Fibroblast of villous mesenchyme (primary cell): ENCODE measurements at regions not wholly inside any gene's neighbourhood (a gene's known extent, or its start where the extent isn't known, plus 50 kb on each side); places are given as distances from the start of the nearest gene placed in this dataset.

Experiments used
- DNase-seq: peaks from one replicate; pipeline ENCODE4 v3.0.0-alpha.2; 2010; ENCODE audit warnings: low read depth
- H3K4me3 ChIP-seq: 2 replicates; pipeline ENCODE4 v1.5.1; 2011; ENCODE audit warnings: low read depth, mild to moderate bottlenecking, low read length
- TF ChIP-seq, protein P1 (sequence below): IDR thresholded peaks from 2 replicates; pipeline ENCODE4 v1.5.1; 2012; ENCODE audit warnings: low read depth, mild to moderate bottlenecking, low read length; ENCODE audit not compliant: insufficient read depth

DNA sequence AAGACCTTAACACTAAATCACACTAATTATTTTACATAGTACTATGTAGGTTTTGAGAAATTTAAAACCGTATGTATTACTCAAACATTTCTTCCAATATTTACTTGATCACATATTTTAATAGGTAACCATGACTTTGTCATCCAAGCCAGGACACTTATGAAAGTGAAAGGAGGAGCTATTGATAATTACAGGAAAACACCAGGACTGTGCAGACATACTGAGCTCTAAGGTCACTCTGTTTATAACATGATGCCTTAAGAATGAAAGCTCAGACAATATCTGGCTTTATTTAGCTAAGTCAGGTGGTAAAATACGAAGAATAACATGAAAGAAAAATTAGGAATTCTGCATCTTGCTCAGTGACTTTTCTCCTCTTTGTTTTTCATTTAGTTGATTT, 216.0 kb upstream of the NANOGP8 start:
- H3K4me3 ChIP-seq: no peak overlapping the region
- TF ChIP-seq, protein P1, sequence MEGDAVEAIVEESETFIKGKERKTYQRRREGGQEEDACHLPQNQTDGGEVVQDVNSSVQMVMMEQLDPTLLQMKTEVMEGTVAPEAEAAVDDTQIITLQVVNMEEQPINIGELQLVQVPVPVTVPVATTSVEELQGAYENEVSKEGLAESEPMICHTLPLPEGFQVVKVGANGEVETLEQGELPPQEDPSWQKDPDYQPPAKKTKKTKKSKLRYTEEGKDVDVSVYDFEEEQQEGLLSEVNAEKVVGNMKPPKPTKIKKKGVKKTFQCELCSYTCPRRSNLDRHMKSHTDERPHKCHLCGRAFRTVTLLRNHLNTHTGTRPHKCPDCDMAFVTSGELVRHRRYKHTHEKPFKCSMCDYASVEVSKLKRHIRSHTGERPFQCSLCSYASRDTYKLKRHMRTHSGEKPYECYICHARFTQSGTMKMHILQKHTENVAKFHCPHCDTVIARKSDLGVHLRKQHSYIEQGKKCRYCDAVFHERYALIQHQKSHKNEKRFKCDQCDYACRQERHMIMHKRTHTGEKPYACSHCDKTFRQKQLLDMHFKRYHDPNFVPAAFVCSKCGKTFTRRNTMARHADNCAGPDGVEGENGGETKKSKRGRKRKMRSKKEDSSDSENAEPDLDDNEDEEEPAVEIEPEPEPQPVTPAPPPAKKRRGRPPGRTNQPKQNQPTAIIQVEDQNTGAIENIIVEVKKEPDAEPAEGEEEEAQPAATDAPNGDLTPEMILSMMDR: no peak
- no peak for DNase-seq

DNA sequence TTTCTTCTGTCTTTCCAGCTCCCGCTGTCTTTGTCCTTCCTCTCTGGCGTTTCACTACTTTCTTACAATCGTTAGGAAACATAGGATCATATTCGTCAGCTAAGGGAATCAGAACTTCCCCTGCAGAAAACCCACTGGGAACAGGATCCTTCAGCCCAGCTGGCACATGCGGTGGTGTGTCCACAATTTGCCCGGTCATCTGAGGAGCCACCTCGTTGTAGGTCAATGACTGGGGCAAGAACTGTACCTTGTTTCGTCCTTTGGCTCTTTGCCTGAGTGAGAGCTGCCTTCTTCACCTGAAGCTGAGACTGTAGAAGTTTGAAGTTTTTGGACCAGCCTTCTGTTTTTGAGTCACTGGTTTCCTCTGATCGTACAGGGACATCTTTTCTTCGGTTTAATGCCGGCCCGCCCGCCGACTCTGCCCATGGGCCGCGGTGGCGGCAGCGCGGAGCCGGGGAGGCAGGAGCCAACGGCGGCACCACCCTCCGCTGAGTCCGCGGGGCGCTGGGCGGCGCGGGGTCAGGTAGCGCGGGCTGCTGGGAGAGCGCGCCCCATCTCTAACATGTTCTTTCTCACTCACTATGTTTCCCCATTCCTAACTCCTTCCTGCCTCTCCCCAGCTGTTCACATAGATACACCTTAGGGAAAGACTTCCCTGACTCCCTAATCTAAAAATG, 214.1 kb upstream of the NANOGP8 start:
- no peak overlapping the region for H3K4me3 ChIP-seq
- TF ChIP-seq, protein P1: no peak
- DNase-seq: no peak

DNA sequence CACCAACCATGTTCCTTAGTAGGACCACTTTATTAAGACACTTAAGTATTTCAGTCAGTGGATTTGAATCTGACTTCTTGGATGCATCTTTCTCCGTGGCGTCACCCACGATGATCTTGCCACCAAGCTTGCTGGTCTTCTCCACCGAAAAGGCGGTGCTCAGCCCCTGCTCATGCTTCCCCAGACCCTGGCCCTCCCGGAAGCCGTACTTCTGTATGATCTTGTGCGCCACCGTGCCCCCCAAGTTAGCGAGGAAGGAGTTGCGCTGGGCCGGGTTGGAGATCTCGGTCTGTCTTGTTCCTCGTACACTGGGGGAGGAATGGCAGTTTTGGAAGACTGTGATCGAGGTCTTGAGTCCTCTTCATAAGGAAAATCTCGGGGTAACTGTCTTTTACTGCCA, 213.4 kb upstream of the NANOGP8 start:
- no peak for DNase-seq
- TF ChIP-seq, protein P1: no peak
- H3K4me3 ChIP-seq: no peak overlapping the region

DNA sequence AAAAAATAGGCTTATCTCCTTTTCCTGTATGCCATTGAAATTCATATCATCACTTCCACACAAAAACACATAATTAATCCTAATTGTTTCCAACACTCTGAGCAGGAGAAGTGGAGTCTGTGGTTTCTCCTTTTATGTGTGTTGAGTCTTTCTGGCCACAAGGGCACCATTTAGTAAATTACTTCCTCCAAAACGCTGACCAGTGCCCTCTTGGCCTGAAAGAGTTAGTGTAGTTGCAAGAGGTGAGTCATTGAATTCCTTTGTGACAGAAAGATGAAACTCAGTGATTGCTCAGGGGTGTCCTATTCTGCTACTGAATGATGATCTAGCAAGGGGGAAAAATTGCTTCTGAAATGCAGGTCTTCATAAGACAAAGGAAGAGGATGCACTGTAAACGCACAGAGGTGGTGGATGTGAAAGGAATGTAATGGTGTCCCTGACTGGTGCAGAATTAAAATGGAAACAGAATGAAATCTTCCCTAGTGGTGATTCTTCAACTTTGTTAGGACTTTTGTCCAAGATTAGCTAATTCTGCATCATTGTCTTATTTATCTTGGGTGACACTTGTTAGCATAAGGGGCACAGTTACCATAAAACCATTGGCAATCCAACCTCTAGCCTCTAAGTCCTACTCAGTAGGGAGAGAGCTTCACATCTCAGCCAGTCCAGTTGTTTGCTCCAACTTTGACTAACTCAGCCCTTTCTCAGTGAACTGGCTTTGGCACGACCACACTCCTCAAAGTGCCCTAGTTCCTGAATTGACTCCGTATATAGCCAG, 208.4 kb upstream of the NANOGP8 start:
- no peak overlapping the region for H3K4me3 ChIP-seq
- DNase-seq: peak; percentile 56

DNA sequence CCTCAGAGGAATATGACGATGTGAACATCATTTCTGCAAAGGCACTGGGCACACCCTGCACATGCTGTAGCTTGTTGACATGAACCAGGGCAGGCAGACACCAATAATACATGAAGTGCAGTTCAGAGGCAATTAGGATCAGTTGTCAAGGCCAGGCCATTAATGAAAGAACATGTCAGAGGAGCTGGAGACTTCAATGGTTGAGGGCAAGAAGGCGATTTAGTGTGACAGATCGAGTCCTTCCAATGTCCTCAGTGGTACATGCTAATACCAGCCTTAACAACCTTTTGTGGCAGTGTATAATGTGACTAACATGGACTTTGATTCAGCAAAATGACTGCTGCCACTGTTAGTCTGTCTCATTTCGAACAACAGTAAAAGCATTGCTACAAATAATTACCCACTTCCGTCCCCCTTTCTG, 205.2 kb upstream of the NANOGP8 start:
- no peak for DNase-seq
- TF ChIP-seq, protein P1: no peak
- H3K4me3 ChIP-seq: no peak overlapping the region

More for the DNA sequence above, 208.4 kb upstream of the NANOGP8 start:
- TF ChIP-seq, protein P1: peak; percentile 42

DNA sequence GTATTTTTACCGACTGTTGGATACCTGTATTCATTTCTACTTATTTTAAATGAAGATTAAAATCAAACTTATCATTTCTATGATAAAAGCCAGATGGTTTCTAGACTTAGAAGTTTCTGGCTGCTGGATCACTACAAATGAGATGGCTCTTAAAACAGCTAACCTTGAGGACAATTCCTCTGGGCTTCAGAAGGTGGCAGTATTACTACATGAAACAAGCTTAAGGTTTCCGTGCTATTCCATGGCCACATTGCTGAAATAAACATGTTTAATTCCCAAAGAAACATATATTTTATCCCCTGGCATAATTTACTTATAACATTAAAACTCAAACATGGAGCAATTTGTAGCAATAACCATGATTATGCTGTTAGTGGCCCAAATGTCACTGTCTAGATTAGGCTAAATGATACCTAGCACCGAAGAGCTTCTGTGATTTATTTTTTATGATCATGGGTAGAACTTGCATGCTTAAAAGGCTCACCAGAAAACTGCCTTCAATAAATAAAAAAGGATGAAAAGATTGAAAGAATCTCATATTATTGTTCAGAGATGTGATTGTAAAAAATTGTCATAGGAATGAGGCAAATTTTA, 204.0 kb upstream of the NANOGP8 start:
- peak; percentile 81 for DNase-seq

More for the DNA sequence above, 204.0 kb upstream of the NANOGP8 start:
- TF ChIP-seq, protein P1: peak; percentile 87
- no peak overlapping the region for H3K4me3 ChIP-seq
